ENCODE measurements at regions not wholly inside any gene's neighbourhood (a gene's known extent, or its start where the extent isn't known, plus 50 kb on each side); places are given as distances from the start of the nearest gene placed in this dataset.

GRCh38 chr20:52751571-52751970 lies 220.6 kb upstream of the TSHZ2 start:
- no peak for TF ChIP-seq POLR2A (IDR thresholded peaks at IDR 0.05; ENCODE audit: borderline replicate concordance, extremely low read depth, insufficient read depth, insufficient read length)
- TF ChIP-seq POLR2AphosphoS5 (IDR thresholded peaks at IDR 0.05; ENCODE audit: low read depth, low read length) = no peak
- TF ChIP-seq, protein P1, sequence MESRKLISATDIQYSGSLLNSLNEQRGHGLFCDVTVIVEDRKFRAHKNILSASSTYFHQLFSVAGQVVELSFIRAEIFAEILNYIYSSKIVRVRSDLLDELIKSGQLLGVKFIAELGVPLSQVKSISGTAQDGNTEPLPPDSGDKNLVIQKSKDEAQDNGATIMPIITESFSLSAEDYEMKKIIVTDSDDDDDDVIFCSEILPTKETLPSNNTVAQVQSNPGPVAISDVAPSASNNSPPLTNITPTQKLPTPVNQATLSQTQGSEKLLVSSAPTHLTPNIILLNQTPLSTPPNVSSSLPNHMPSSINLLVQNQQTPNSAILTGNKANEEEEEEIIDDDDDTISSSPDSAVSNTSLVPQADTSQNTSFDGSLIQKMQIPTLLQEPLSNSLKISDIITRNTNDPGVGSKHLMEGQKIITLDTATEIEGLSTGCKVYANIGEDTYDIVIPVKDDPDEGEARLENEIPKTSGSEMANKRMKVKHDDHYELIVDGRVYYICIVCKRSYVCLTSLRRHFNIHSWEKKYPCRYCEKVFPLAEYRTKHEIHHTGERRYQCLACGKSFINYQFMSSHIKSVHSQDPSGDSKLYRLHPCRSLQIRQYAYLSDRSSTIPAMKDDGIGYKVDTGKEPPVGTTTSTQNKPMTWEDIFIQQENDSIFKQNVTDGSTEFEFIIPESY (IDR thresholded peaks at IDR 0.05; ENCODE audit: extremely low read depth, insufficient replicate concordance, low read length) = no peak
- TF ChIP-seq CTCF (IDR thresholded peaks at IDR 0.05 in 2 of 3, conservative IDR thresholded peaks at IDR 0.05 in 1 of 3; ENCODE audit: borderline replicate concordance in 1 of 3, insufficient read depth in 1 of 3, low read depth in 2 of 3, low read length in 2 of 3) = no peak
- no peak for TF ChIP-seq CEBPB (IDR thresholded peaks at IDR 0.05; ENCODE audit: low read depth)
- no peak for TF ChIP-seq EZH2 (IDR thresholded peaks at IDR 0.05)
- no peak for TF ChIP-seq ZNF274 (IDR thresholded peaks at IDR 0.05; ENCODE audit: low read depth, low read length)
- TF ChIP-seq SIN3A (IDR thresholded peaks at IDR 0.05; ENCODE audit: low read depth) = no peak
- TF ChIP-seq ELF1 (IDR thresholded peaks at IDR 0.05; ENCODE audit: borderline replicate concordance, low read depth) = no peak
- TF ChIP-seq RAD21 (IDR thresholded peaks at IDR 0.05; ENCODE audit: low read depth) = no peak
- no peak for TF ChIP-seq YY1 (IDR thresholded peaks at IDR 0.05; ENCODE audit: extremely low read depth, insufficient replicate concordance, low read depth, low read length)
- TF ChIP-seq, protein P2, sequence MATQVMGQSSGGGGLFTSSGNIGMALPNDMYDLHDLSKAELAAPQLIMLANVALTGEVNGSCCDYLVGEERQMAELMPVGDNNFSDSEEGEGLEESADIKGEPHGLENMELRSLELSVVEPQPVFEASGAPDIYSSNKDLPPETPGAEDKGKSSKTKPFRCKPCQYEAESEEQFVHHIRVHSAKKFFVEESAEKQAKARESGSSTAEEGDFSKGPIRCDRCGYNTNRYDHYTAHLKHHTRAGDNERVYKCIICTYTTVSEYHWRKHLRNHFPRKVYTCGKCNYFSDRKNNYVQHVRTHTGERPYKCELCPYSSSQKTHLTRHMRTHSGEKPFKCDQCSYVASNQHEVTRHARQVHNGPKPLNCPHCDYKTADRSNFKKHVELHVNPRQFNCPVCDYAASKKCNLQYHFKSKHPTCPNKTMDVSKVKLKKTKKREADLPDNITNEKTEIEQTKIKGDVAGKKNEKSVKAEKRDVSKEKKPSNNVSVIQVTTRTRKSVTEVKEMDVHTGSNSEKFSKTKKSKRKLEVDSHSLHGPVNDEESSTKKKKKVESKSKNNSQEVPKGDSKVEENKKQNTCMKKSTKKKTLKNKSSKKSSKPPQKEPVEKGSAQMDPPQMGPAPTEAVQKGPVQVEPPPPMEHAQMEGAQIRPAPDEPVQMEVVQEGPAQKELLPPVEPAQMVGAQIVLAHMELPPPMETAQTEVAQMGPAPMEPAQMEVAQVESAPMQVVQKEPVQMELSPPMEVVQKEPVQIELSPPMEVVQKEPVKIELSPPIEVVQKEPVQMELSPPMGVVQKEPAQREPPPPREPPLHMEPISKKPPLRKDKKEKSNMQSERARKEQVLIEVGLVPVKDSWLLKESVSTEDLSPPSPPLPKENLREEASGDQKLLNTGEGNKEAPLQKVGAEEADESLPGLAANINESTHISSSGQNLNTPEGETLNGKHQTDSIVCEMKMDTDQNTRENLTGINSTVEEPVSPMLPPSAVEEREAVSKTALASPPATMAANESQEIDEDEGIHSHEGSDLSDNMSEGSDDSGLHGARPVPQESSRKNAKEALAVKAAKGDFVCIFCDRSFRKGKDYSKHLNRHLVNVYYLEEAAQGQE (IDR thresholded peaks at IDR 0.05; ENCODE audit: low read depth) = no peak
- TF ChIP-seq SP1 (IDR thresholded peaks at IDR 0.05; ENCODE audit: low read depth) = no peak
- TF ChIP-seq, protein P3, sequence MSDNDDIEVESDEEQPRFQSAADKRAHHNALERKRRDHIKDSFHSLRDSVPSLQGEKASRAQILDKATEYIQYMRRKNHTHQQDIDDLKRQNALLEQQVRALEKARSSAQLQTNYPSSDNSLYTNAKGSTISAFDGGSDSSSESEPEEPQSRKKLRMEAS (IDR thresholded peaks at IDR 0.05) = no peak

Data from HCT116 (cell line).